ENCODE measurements at regions not wholly inside any gene's neighbourhood (a gene's known extent, or its start where the extent isn't known, plus 50 kb on each side); places are given as distances from the start of the nearest gene placed in this dataset.

GRCh38 chr1:238982736-238983135, 403.6 kb upstream of the CHRM3 start:
- Histone ChIP-seq H3K27me3 (ENCODE audit: insufficient read depth, low read length, poor library complexity, severe bottlenecking) (no peaks in the 10 kb centered on the region), H3F3A (ENCODE audit: low read depth) (no peaks in the 10 kb centered on the region), H3K4me2 (ENCODE audit: low read depth, low read length, poor library complexity, severe bottlenecking) (no peak overlapping the region), H3K4me1 (ENCODE audit: insufficient read depth, low read length, poor library complexity, severe bottlenecking) (no peaks in the 10 kb centered on the region), H2AFZ (ENCODE audit: low read length) (no peak overlapping the region), H3K9me2 (replicated peaks; ENCODE audit: low read depth, low read length) (no peaks in the 10 kb centered on the region), H3K4me3 (ENCODE audit: low read length, poor library complexity, severe bottlenecking) (no peak overlapping the region), H3K9me3 (ENCODE audit: insufficient read depth, low read depth, low read length) (no peaks in the 10 kb centered on the region), H4K20me1 (ENCODE audit: insufficient read depth, low read length, poor library complexity, severe bottlenecking) (no peaks in the 10 kb centered on the region), H3K9ac (ENCODE audit: low read depth, low read length, poor library complexity, severe bottlenecking) (no peak overlapping the region), H3K36me3 (ENCODE audit: insufficient read depth, low read length) (no peaks in the 10 kb centered on the region), H3K79me2 (ENCODE audit: insufficient read depth, low read length) (no peaks in the 10 kb centered on the region)
- TF ChIP-seq CTCF (conservative IDR thresholded peaks at IDR 0.05; ENCODE audit: low read length) (no peak), EZH2phosphoT487 (IDR thresholded peaks at IDR 0.05; ENCODE audit: borderline replicate concordance) (no peak)

- Histone ChIP-seq H3K4me2 (ENCODE audit: low read depth, low read length, poor library complexity, severe bottlenecking) (no peak overlapping the region), H3K79me2 (ENCODE audit: insufficient read depth, low read length) (no peaks in the 10 kb centered on the region), H4K20me1 (ENCODE audit: insufficient read depth, low read length, poor library complexity, severe bottlenecking) (no peaks in the 10 kb centered on the region), H3K9me3 (ENCODE audit: insufficient read depth, low read depth, low read length) (no peaks in the 10 kb centered on the region), H3K4me3 (ENCODE audit: low read length, poor library complexity, severe bottlenecking) (no peak overlapping the region), H3K27me3 (ENCODE audit: insufficient read depth, low read length, poor library complexity, severe bottlenecking) (no peaks in the 10 kb centered on the region), H3K36me3 (ENCODE audit: insufficient read depth, low read length) (no peaks in the 10 kb centered on the region), H3F3A (ENCODE audit: low read depth) (no peaks in the 10 kb centered on the region), H3K9me2 (replicated peaks; ENCODE audit: low read depth, low read length) (no peaks in the 10 kb centered on the region), H3K9ac (ENCODE audit: low read depth, low read length, poor library complexity, severe bottlenecking) (no peak overlapping the region), H3K4me1 (ENCODE audit: insufficient read depth, low read length, poor library complexity, severe bottlenecking) (no peaks in the 10 kb centered on the region), H2AFZ (ENCODE audit: low read length) (no peak overlapping the region)
- no peak for TF ChIP-seq EZH2phosphoT487 (IDR thresholded peaks at IDR 0.05; ENCODE audit: borderline replicate concordance)
- no peak for TF ChIP-seq CTCF (conservative IDR thresholded peaks at IDR 0.05; ENCODE audit: low read length)
These were observed 404.9 kb upstream of the CHRM3 start for GRCh38 chr1:238981317-238981933.

GRCh38 chr1:238980053-238980452, 406.3 kb upstream of the CHRM3 start:
- Histone ChIP-seq H3K9ac (ENCODE audit: low read depth, low read length, poor library complexity, severe bottlenecking) (no peak overlapping the region), H3K9me2 (replicated peaks; ENCODE audit: low read depth, low read length) (no peaks in the 10 kb centered on the region), H3K27me3 (ENCODE audit: insufficient read depth, low read length, poor library complexity, severe bottlenecking) (no peaks in the 10 kb centered on the region), H3K4me2 (ENCODE audit: low read depth, low read length, poor library complexity, severe bottlenecking) (no peak overlapping the region), H3K4me3 (ENCODE audit: low read length, poor library complexity, severe bottlenecking) (no peak overlapping the region), H3K9me3 (ENCODE audit: insufficient read depth, low read depth, low read length) (no peaks in the 10 kb centered on the region), H4K20me1 (ENCODE audit: insufficient read depth, low read length, poor library complexity, severe bottlenecking) (no peaks in the 10 kb centered on the region), H3K4me1 (ENCODE audit: insufficient read depth, low read length, poor library complexity, severe bottlenecking) (no peaks in the 10 kb centered on the region), H3K79me2 (ENCODE audit: insufficient read depth, low read length) (no peaks in the 10 kb centered on the region), H3K36me3 (ENCODE audit: insufficient read depth, low read length) (no peaks in the 10 kb centered on the region), H3F3A (ENCODE audit: low read depth) (no peaks in the 10 kb centered on the region), H2AFZ (ENCODE audit: low read length) (no peak overlapping the region)
- TF ChIP-seq EZH2phosphoT487 (IDR thresholded peaks at IDR 0.05; ENCODE audit: borderline replicate concordance): no peak
- TF ChIP-seq CTCF (conservative IDR thresholded peaks at IDR 0.05; ENCODE audit: low read length): no peak
